Loucy (cell line): ENCODE measurements at regions not wholly inside any gene's neighbourhood (a gene's known extent, or its start where the extent isn't known, plus 50 kb on each side); places are given as distances from the start of the nearest gene placed in this dataset.

Source experiments
- CTCF ChIP-seq: fragments of 200-600 bp; sonication (generic); conservative IDR thresholded peaks from 2 replicates; pipeline ENCODE4 v1.5.1; 2014; ENCODE audit warnings: mild to moderate bottlenecking, antibody characterized with exemption, low read length
- EZH2phosphoT487 ChIP-seq: fragments of 200-600 bp; IDR thresholded peaks from 2 replicates; pipeline ENCODE4 v1.6.1; 2018; ENCODE audit warnings: antibody characterized with exemption, mild to moderate bottlenecking, moderate library complexity, borderline replicate concordance

DNA sequence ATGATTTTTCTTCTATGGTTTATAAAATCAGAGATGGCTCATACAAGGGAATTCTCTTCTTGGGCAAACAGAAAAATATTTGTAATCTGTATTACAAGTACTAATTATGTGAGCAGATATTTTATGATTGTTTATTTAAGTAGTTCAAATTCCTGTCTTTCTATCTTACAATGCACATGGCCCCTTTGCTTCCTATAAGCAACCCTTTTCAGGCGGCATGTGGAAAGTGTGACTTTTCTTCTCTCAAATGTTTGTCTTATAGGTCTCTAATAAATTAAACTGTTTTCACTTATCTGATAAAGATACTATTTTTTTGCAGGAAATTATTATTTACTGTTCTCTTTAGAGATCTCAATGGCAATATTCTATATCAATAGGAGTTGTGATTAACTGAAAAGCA is 259.3 kb upstream of the MAGEB18 start:
- TF ChIP-seq CTCF = no peak
- no peak for TF ChIP-seq EZH2phosphoT487
